CD4-positive, alpha-beta T cell treated with Interleukin-17A for 4 hours (primary cell): ENCODE measurements at regions not wholly inside any gene's neighbourhood (a gene's known extent, or its start where the extent isn't known, plus 50 kb on each side); places are given as distances from the start of the nearest gene placed in this dataset.

Source experiments
- DNase-seq: peaks from one replicate; pipeline ENCODE4 v3.0.0-alpha.2; 2020; ENCODE audit warnings: mixed read lengths

GRCh38 chr21:28261298-28261697 is 731.4 kb downstream of the LTN1 start:
- DNase-seq: no peak

- DNase-seq: no peak
These were observed 735.4 kb downstream of the LTN1 start for GRCh38 chr21:28257276-28257675.

DNA sequence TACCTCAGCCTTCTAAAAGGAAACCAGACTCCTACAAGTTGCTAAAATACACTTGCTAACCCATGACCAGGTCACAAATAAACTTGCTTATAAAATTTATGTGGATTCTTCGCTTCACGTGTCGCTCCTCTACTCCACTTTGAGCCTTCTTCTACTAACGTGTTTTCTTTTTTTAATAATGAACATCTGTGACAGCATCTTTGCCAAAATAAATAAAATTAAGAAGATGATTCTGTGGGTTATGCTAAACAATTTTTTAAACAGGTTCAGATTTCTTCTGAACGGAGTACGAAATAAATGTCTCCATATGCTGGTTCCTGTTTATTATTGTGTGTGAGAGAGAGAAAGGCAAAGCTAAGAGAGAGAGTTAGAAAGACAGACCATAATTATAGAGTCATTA is 735.8 kb downstream of the LTN1 start:
- DNase-seq: no peak

- no peak for DNase-seq
These were observed 736.3 kb downstream of the LTN1 start for GRCh38 chr21:28256420-28256831.

DNA sequence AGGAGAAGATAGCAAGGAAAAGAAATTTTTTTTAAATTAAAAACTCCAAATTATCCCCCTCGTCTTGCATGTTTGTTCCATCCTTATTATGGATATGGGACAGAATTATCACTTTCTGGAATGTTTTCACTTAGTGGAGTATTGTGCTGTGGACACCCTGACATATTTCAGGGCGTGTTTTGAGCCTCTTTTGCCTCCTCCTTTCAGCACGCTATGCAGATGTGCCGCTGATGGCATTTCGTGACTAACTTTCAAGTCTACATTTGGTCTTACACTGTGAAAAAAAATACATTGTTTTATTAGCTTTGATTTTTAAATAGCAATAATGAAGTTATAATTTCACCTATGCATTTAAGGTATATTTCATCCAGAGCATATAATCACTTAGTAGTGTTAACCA is 738.7 kb downstream of the LTN1 start:
- DNase-seq: no peak

- DNase-seq: no peak
These were observed 739.3 kb downstream of the LTN1 start for GRCh38 chr21:28253338-28253737.

DNA sequence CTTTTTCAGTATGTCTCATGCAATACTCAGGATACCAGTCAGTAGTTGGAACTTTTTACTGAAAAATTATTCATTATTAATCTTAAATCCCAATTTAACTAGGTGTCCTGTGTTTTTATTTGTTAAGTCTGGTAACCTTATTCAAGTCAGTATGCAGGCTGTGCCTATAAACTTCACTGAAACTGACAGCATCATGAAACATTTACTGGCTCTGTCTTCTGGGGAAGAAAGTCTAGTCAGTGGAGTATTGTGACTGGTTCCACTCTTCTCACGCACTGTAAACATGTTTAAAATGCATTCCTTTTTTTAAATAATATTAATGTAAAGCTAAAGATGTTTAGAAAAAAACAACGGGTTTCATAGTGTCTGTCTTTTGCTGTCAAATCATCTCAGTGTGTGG is 739.7 kb downstream of the LTN1 start:
- DNase-seq: no peak

DNA sequence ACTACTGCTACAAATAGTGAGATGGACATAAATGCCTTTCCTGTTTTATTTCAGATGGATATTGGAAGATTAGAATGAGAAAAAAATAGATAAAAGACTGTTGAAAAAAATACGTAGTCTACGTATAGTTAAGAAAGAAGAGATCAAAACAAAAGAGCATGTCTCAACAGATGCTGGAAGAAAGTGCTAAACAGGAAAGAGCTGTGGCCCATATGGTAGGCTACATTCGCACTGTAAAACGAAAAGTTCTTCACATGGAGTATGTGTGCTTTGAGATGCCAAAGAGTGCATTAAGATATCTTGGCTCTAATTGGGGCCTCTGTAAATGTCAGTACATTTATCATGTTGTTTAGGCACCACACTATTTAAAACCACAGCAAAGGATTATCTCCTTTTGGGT is 741.7 kb downstream of the LTN1 start:
- DNase-seq: no peak

- DNase-seq: no peak
These were observed 745.1 kb downstream of the LTN1 start for GRCh38 chr21:28247454-28248020.

DNA sequence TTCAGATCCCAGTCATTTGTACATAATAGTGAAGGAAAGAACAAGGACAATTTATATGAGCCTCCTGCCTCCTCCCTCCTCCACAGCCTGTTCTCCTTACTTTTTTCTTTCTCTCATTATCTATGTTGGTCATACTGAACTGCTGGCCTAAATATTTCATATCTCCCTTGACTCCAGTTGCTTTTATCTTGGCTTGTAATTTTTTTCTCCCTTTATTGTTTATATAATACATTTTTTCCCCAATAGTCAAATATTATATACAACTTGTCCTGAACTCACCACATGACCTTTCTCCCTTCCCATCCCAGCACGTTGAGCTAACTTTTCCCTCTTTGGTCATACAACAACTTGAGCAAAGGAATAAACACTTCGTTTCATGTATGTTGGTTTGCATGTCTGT is 752.1 kb downstream of the LTN1 start:
- DNase-seq: no peak

- no peak for DNase-seq
These were observed 753.3 kb downstream of the LTN1 start for GRCh38 chr21:28239340-28239739.

DNA sequence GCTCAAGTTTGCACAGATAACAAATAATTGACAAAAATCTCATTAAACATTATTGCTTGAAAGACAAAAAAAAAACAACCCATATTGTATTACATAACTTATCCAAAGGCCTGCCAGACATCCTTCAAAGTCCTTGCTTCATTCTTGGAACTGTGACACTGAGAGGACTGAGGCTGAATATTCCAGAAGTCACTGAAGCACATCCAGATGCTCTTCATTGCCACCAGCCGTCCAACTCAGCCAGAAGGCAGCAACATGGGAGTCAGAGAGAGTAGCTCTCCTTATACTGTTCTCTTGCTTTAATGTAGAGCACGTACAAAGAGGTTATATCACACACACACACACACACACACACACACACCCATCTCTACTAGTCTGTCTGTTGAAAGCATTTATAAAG is 755.0 kb downstream of the LTN1 start:
- DNase-seq: no peak

- no peak for DNase-seq
These were observed 757.3 kb downstream of the LTN1 start for GRCh38 chr21:28235169-28235895.

- DNase-seq: no peak
These were observed 758.4 kb downstream of the LTN1 start for GRCh38 chr21:28234326-28234725.

DNA sequence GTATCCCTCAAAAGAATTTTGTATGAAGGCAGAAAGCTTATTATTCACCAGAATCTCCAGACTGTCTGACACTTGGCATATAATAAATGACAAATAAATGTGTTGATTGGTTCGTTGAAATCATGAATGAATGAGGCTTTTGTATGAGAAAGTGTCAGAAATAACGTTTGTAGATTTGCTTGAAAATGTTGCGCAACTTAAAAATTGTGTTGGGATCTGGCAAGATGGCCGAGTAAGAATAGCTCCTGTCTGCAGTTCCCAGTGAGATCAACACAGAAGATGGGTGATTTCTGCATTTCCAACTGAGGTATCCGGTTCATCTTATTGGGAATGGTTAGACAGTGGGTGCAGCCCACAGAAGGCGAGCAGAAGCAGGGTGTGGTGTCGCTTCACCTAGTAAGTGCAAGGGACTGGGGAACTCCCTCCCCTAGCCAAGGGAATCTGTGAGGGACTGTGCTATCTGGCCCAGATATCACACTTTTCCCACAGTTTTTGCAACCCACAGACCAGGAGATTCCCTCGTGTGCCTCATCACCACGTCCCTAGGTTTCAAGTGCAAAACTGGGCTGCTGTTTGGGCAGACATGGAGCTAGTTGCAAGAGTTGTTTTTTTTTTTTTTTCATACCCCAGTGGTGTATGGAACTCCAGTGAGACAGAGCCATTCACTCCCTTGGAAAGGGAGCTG is 759.0 kb downstream of the LTN1 start:
- DNase-seq: no peak

DNA sequence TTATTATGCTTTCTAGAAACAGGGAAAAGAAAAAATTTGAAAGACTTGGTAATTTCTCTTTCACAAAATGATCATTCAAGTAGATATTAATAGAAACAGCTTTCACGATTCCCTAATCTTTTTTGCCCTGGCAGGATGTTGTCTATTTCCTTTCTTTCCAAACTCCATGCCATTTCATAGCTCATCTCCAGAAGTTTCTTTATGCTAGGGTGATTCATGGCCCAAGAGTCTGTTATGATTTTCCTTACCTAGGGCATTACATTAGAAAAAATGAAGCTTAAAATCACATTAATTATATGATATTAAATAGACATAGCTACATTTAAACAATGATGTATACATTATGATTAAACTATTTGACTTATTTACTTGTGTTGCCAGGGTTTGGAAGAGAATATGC is 762.1 kb downstream of the LTN1 start:
- no peak for DNase-seq

- DNase-seq: no peak
These were observed 762.9 kb downstream of the LTN1 start for GRCh38 chr21:28229814-28230213.

DNA sequence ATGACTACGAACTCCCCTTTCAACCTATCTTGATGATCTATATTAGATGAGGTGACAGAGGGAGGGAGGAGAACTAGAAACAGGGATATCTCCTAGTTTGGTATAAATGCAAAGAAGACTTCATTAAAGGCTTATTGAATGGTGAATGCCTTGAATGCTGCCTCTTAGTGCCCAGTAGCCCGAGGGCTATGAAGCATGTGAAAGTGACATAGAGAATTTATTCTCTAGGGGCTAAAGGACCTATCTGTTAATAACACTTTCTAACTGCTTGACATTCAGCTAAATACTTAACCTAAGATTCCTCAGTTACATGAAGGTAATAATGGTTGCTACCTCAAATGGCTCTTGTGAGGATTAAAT is 764.1 kb downstream of the LTN1 start:
- DNase-seq: no peak

DNA sequence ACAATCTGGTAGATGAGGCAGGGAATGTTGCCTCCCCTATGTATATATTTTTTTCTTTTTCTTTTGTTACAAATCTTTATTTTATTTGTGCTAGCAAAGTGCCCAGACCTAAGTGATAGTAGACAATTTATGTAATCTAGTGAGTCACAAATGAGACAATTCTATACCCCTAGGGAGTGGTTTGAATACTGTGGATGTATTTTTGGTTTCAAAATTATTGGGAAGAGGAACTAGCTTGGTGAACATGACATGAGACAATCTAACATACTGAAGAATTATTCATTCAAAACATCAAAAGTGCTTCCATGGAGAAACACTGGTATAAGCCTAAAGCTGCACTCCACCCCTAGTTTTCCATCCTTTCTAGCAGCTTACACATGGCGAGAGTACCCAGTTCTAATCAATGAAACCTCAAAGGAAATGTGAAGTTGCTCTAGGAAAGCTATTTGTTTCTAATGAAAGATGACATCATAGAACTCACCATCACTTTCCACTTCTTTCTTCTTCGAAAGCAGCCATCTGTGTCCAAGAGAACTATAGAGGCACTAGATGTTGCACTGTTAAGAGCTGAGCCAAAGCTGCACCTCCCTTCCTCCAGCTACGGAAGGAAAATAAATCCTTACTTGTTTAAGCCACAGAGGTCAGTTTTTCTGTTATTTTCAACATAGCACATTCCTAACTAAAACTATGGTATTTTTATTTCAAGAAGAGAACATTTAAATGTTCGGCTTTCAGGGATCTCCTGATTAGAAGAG is 764.6 kb downstream of the LTN1 start:
- DNase-seq: no peak

DNA sequence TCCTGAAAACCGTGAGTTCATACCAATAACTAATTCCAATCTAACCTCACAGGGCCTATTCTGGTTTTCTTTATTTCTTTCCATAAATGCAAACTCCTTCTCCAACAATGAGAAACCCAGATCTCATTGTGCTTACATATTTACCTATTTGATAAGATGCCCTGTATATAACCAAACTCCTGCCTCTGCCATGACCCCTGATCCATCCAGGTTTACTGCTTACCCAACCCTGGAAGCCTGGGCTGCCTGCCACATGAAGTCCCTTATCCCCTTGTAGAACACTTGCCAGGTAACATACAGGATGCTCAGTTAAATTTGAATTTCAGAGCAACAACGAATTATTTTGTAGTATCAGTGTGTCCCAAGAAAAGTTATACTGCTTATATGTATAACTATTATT is 766.1 kb downstream of the LTN1 start:
- no peak for DNase-seq

- no peak for DNase-seq
These were observed 768.4 kb downstream of the LTN1 start for GRCh38 chr21:28224191-28224726.

- DNase-seq: no peak
These were observed 770.7 kb downstream of the LTN1 start for GRCh38 chr21:28221984-28222383.

- no peak for DNase-seq
These were observed 772.0 kb downstream of the LTN1 start for GRCh38 chr21:28220680-28221079.
